HG03097 (cell line): ENCODE measurements at regions not wholly inside any gene's neighbourhood (a gene's known extent, or its start where the extent isn't known, plus 50 kb on each side); places are given as distances from the start of the nearest gene placed in this dataset.
A peak's percentile ranks its signal among the peaks of the same experiment; 100 is the strongest.

Experiments used
- ATAC-seq: cut with Tn5 transposase; IDR thresholded peaks from one replicate; pipeline ENCODE4 v1.9.1; 2021; ENCODE audit not compliant: unreplicated experiment, low FRiP score

DNA sequence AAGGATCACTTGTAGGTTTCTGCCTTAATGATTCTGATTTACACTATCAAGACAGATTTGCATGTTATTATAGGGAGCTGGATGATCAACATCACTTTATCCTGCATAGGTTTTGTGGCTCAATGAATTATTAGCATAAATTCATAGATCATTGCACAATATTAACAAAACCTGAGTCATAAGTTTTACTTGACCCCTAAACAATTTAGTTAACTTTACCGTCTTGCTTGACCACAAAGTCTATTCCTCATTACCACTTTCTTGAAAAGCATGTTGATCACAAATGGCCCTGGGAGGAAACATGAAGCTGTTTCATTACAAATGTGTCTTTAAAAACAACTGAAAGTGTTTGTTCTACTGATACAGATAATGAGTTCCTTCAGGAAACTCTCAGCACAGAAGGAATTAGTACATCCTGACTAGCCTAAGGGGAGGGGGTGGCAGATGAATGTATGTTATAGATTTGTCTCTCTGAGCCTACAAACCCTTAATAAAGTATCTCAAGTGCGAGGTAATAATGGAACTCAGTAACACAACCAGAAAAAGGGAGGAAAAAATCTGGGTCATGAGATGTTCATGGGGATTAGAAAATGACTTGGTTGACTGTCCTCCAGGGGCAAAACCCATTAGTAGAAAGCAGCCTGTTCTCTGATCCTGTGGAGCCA, 303.4 kb downstream of the PIK3C3 start:
- ATAC-seq, result no peak

DNA sequence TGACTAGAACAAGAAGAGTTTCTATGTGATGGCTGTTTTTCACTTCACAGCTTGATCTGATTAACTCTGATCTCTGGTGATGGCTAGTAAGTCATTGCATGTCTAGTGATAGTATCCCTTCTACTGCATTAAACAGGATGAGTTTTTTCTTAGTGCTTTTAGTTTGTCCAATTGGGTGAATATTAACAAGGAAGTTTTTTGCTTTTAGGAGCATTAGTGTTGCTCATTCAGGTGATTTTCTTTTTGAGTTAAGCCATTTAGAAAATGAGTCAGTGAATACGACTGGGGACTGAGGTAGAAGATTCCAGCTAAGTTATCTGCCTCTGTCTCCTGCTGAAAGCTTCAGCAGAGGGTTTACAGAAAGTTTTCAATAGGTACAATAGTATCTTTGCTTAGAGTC, 306.7 kb downstream of the PIK3C3 start:
- ATAC-seq, result no peak

DNA sequence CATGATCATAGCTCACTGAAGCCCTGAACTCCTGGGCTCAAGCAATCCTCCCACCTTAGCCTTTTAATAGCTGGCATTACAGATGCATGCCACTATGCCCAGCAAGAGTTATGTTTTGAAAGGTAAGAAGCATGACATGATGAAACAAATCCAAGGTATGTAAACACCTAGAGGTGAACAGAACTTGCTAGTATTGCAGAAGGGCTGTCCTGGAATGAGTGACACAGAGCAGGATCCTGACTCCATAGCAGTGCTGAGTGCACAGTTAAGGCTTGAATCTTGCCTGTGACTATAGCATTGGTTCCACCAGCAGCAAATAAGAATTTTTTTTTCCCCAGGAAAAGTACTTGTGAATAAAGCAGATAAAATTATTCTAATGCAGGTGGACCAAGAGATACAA, 309.5 kb downstream of the PIK3C3 start:
- no peak for ATAC-seq

DNA sequence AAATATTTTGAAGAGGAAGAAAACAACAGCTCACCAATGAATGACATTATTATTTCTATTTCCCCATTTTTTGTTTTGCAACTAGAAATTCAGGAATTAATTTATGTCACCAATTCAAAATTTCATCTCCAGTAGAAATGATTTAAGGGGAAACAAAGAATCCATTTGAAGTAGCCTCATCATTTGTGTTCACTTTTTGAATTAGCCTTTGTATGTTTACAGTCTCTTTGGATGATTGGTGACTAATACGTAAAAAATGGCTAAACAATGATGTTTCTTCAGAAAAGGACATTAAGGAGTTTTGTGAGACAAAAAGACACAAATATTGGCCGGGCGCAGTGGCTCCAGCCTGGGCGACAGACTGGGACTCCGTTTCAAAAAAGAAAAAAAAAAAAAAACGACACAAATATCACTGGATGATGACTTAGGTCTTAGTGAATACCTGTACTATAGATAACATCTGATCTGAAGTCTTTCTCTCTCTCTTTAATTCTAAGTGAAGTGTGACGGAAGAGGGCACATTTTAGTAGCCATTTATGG, 313.2 kb downstream of the PIK3C3 start:
- no peak for ATAC-seq

DNA sequence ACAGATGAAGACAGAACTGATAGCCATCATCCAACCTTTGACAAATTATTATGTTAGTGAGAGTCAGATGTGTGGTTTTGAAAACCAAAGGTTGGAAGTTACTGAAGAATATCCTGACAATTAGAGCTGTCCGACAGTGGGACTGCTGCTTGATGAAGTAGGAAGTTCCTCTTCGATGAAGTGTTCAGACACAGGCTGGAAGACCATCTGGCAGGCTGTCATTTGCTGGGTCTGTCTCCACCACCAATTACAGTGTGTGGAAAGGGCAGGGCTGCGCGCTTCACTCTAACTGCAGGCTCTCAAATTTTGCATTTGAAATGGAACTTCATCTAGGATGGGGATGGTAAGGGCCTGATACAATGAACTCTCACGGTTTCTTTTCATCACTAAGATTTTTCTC, 313.8 kb downstream of the PIK3C3 start:
- ATAC-seq, result no peak

DNA sequence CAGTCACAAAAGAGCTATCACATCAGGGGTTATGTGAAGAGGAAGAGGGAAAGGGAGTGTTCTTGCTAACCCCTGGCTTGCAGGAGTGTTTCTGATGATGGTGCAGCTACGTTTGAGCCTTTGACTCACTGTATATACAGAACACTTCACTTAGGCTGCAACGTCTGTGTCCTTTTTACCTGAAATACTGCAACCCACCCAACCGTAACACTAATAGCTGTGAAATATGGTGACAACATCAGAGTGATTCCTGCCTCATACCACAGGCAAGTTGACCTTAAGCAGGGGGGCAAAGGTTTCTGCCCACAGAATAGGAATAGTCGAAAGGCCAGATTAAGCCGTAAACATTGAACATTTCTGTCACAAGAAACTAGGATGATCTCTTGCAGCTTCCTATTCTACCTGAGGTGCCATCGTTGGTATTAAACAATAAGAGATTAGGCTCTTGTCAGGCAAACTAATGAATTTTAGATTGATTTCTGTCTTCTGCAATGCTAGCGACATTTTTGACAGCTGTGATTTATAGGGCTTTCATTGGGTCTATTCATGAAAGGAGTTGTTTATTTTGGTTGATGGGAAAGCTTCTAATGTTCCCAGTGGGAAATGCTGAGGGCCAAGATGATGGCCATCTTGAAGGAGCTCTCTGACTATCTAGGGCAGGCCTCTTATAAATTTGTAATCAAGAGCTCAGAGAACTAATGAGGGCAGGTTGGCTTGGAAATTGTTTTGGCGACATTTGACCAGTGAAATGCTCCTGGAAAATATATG, 316.8 kb downstream of the PIK3C3 start:
- ATAC-seq, result no peak

DNA sequence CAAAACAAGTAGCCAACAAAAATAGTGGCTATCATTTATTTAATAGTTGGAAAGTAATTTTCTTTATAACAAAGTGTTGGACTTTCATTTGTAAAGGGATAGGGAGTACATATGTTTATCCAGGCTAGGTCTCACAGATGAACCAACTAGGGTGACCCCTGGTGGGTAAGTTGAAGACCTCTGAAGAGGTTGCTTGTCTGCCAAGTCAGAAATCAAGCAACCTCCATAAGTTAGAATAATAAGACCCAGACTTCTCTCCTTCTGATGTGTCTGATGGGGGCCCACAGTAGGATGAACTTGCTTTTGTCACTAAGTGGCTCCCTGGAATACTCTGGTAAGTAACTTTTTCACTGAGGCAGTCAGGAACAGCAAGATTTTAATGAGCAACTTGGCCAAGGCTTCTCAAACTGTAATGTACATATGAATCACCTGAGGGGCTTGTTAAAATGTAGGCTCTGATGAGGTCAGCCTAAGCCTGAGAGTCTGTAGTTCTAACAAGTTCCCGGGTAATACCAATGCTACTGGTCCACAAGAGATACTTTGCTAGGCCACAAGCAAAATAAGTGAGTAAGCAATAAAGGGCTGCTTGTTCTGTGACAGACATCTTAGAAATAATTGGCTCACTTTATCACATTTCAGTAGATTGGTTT, 319.6 kb downstream of the PIK3C3 start:
- peak; percentile 61 for ATAC-seq

DNA sequence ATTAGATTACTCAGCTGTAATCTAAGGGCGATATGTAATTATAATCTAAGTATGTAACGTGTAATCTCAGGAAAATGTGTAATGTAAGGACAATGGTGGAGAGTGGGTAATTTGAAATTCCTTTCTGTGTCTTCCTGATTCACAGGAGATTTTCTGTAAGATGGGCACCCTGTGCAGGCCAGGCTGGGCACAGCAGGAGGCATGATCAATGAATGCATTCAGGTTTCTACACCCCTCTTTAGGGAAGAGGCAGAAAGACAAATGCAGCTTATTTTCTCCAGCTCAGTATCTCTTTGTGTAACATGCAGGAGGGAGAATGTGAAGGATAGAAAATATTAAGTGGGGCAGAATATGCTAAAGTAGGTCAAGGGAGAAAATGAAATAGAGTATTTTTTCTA, 320.1 kb downstream of the PIK3C3 start:
- no peak for ATAC-seq

DNA sequence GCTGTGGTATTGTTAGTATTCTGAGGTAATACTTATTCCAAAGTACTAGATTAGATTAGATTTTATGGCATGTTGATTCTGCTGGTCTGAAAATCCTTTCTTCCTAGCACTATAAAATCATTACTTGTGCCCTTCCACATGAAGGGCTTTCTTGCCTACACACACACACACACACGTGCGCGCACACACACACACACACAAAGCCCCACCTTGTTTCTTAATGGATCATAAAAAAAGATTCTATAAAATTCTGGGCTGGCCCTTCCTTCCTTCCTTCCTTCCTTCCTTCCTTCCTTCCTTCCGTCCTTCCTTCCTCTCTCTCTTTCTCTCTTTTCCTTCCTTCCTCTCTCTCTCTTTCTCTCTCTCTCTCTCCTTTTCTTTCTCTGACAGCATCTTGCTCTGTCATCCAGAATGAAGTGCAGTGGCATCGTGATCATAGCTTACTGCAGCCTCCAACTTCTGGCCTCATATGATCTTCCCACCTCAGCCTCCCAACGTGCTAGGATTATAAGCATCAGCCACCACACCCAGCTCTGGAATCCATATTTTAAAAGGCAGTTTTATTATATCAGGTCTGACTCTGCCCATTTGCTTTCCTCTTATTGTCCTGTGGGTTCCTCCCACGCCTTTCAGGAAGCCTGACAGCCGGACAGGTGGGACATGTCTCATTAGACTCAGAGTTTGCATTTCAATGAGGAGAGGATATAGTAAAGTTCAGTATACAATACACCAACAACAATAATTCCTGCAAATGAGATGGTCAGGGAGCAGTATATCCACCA, 321.1 kb downstream of the PIK3C3 start:
- no peak for ATAC-seq

DNA sequence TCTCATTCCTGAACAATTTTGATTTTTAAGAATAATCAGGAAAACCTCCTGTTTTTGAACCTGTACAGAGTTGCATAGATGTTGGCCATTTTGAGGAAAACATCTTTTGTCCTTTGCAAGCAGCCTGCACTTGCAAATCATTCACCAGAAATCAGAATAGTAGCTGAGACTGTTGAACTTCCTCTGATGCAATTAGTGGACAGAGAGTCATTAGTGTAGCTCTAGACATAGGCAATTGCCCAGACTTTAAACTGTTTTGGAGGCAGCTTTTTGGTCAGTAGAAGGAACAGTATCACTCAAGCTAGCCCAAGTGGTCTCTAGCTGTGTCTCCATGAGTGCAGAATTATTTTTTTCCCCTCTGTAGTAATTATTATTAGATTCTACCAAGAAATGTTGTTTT, 326.1 kb downstream of the PIK3C3 start:
- ATAC-seq, result no peak

DNA sequence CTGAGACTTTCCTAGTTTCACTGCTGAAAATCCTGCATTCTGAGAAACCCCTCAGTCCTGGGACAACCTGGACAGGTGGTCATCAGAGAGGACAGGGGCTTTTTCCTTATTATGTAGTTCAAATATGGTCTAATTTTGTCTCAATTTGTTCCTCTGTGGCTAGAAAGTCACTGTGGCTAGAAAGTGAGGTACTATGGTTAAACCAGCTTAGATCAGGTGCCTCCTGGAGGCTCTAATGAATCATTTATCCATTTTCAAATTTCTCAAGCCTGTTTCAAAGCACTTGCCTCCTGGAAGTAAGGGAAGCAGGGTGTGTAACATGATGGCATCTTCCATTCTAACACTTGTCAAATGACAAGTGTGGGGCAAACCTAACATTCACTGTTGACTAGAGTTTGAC, 326.8 kb downstream of the PIK3C3 start:
- no peak for ATAC-seq

DNA sequence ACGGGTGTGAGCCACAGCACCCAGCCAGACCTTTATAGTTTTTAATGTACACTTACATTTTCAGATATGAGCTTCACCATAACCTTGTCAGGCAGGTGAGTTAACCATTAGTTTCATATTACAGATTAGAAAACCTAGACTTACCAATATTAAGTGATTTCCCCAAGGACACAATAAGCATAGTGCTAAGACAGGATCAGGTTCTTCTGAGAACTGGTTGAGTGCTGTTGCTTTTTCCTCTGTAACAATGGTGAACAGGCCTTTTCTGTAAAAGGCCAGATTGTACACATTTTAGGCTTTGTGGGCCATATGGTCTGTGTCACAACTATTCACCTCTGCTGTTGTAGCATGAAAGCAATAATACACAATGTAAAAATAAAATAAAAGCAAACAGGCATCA, 332.0 kb downstream of the PIK3C3 start:
- ATAC-seq, result no peak

DNA sequence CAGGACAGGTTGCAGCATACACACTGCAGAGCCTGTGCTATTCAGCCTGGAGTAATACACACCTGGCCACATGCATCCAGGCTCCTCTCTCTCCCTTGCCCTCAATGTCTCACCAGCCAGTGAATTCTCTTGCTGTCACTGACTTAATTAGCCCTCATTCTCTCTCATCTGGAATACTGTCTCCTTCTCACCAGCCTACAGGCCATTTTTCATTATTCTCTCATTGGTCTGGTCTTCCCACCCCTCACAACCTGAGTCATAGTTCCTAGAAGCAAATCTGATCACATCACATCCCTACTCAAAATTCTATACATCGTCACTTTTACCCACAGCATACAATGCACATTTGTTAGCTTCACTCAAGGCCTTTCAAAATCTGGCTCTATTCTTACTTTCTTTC, 333.1 kb downstream of the PIK3C3 start:
- ATAC-seq, result no peak

DNA sequence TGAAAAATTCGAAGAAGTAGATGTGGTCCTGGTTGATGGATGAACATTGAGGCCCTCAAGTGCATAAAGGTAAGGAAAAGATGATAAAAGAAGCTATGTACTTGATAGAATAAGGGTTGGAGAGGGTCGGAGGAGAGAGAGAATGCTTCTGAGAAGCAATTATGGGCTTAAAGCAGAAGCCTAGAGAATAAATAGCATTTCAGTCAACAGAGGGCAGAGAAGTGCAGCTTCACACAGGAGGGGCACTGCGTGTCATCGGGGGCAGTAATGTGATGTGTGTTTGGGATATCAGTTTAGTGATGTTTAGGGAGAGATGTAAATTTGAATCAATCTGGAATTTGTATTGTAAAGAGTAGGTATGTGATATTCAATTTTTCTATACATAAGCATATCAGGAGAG, 334.5 kb downstream of the PIK3C3 start:
- ATAC-seq, result no peak

DNA sequence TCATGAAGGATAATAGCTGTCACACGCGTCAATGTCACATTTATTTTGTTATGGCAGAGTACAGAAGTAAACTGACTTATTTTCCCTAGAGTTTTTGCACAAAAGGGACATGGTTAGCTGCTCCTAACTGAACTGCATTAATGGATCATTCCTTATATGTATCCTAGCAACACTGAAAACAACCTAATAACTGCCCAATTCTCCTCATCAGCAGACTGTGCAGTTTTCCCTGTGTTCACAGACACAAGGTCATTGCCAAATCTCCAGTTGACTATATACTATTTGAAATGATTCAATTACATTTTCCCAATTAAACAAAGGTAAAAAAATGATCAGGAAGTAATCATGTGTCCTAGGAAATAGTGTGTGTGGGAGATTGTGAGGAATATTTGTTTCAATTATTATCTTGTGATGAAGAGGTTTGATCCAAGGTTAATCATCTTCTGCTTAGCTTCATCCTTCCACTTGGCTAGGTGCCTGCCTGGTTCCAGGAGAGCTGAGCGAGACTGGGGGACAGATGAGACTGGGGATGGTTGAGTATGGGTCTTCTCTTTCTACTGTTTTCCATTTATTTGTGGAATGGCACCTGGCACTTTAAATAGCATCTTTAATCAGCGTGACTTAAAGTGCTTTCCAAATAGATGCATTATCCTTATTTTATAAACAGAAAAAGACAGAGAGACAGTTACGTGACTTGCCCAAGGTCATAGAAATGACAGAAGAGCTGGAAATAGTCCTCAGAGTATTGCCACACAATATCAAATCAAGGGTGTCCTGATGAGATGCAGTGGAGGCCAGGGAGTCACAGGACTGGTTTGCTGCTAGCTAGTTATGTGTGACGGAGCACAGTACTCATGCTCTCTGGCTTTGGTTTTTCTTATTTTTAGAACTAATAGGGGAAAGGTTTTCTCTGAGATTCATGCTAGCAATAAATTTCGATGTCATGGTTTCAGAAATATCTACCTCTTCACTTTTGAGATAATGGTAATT, 335.6 kb downstream of the PIK3C3 start:
- no peak for ATAC-seq

DNA sequence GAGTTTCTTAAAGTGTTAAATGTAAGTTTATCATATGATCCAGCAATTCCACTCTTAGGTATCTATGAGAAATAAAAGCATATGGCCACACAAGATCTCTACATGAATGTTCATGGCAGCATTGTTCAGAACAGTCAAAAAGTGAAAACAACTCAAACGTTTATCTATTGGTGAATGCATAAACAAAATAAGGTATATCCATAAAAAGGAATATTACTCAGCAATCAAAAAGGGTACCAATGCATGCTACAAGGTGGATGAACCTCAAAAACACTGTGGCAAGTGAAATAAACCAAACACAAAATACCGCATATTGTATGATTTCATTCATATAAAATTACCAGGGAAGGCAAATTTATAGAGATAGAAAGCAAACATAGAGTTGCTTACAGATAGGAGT, 337.6 kb downstream of the PIK3C3 start:
- no peak for ATAC-seq

DNA sequence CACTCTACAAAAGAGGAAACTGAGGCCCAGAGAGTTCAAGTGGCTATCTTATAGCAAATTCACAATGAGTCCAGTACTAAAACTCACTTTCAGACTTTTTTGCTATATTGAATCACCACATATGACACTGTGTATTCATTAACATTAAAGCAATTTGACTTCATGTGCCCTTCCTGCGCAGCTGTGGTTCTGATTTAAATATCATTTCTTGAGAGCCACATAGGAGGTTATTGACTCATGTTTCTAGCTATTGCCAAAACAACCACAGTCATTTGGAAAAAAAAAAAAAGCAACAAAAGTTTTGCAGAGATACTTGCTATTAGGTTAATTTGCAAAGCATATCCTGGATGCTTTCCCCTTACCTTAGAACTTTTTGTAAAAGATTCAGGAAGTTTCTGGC, 341.2 kb downstream of the PIK3C3 start:
- no peak for ATAC-seq

DNA sequence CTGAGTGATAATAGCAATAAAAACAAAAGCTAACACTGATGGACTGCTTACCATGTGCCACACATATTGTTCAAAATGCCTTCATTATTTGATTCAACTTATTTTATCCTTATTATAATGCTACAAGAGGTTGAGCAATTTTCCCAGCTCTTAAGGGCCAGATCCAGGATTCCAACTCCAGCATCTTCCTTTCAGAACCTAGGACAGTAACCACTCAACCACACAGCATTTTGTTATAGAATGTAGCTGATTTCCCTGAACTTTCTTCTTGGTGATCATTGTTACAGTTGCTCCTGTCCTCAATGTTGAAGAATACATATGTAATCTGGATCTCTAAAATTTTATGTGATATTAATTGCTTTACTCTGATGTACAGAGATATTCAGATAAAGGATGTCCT, 341.7 kb downstream of the PIK3C3 start:
- ATAC-seq, result no peak

DNA sequence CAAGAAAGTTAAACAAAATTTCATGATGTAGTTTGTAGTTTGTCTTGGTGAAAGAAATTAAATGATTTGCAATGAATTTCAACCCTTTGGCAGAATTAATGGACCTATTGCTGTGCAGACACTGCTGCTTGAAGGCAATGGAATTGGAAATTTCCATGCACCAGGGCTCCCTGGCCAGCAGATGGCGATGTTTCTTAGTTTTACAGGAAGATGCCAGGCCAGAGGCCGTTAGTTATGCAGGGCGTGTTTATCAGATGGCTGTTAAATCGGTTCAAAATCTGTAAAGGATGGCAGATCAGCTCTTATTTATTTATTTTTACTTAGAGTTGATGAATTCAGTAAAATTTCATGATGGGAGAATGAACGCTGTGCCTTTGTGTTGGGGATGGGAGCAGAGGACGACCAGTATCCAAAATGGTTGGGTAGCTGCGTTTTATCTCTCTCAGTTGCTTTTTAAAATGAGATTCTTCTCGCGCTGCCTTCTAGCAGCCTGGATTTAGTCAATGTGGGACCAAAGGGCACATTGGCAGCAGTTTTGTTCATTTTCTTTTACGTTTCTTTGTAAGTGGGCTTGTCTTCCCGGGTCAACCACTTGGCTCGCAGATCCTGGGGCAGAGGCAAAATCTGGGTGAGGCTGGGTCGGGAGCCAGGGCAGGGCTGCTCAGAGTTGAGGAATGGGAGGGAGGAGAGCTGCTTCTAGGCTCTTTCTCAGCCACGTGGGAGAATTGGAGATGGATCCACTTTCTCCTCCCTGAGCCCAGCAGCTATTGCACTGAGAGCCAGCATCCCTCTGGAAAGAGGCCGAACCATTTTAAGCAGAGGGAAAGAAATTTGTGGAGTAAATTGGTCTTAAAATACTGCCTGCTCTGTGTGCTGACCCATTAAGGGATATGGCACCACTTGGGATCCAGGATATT, 344.0 kb downstream of the PIK3C3 start:
- ATAC-seq, result peak; percentile 86
